ENCODE measurements at regions not wholly inside any gene's neighbourhood (a gene's known extent, or its start where the extent isn't known, plus 50 kb on each side); places are given as distances from the start of the nearest gene placed in this dataset.

DNA sequence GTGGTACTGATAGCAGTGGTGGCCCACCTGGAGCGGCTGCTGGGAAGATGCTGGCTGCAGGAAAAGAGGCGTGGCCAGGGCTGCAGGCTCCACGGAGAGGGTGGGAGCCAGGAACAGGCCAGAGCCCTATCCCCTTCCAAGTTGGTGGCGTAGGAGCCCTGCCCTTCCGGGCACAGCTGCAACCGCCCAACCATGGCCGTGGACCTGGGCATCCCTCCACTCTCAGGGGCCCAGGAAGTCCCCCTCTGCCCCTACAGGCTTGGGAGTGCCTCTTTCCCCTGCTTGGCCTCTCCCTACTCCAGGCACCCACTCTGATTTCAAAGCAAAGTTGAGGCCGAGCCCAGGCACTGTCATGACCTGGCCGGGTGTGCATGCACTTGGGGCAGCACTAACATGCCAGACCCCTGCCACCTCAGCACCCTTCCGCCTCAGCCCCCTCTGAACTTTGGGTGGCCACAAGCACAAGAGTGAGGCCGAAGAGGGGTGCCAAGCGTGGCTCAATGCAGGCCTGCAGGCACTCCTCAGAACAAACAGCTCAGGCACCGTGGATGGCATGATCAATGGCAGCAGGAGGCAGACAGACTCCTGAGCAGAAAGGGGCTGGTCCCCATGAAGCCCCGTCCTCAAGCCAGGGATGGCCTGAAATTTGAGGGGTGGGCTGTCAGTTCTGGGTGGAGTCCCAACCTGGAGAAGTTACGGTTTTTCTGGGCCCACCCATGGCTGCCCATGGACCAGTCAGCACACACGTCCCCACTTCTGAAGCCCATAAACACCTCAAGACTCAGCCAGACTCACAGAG, 164.9 kb upstream of the PRNP start:
- 37% methylated on average over 11 of the region's 16 CpGs for WGBS (ENCODE audit: low lambda C conversion rate)
- H2AFZ ChIP-seq (ENCODE audit: low read depth) = no peak overlapping the region

More for the DNA sequence above, 164.9 kb upstream of the PRNP start:
- Histone ChIP-seq H3K9me3 (no peaks in the 10 kb centered on the region), H3K36me3 (replicated peaks in 1 of 2; ENCODE audit: control insufficient read depth in 1 of 2, insufficient read depth in 2 of 2, low read length in 1 of 2) (no peaks in the 10 kb centered on the region), H3K4me2 (no peak overlapping the region), H3F3A (replicated peaks; ENCODE audit: insufficient read depth) (no peaks in the 10 kb centered on the region), H3K9me2 (no peaks in the 10 kb centered on the region), H3K4me3 (ENCODE audit: low read depth in 2 of 2, low read length in 1 of 2) (no peak overlapping the region), H3K27ac (ENCODE audit: low read depth in 2 of 2, low read length in 1 of 2) (no peak overlapping the region), H3K4me1 (ENCODE audit: control insufficient read depth in 1 of 2, insufficient read depth in 2 of 2, low read depth in 1 of 2, low read length in 1 of 2) (no peaks in the 10 kb centered on the region; a peak in 1 of 4 replicates), H4K20me1 (ENCODE audit: insufficient read depth) (no peaks in the 10 kb centered on the region), H3K27me3 (ENCODE audit: insufficient read depth) (no peaks in the 10 kb centered on the region), H3K9ac (no peak overlapping the region), H3K79me2 (ENCODE audit: insufficient read depth) (no peaks in the 10 kb centered on the region)
- no peak for DNase-seq
- TF ChIP-seq REST (IDR thresholded peaks at IDR 0.05; ENCODE audit: low read depth, low read length) = no peak
- no peak for TF ChIP-seq GATA2 (CRISPR knock-in tag; IDR thresholded peaks at IDR 0.05)
- TF ChIP-seq EZH2phosphoT487 (IDR thresholded peaks at IDR 0.05; ENCODE audit: borderline replicate concordance, low read depth) = no peak
- no peak for TF ChIP-seq RFX5 (IDR thresholded peaks at IDR 0.05; ENCODE audit: low read length)
- TF ChIP-seq EP300 (IDR thresholded peaks at IDR 0.05; ENCODE audit: borderline replicate concordance in 1 of 2, low read depth in 1 of 2, low read length in 1 of 2) = no peak
- TF ChIP-seq ELF1 (IDR thresholded peaks at IDR 0.05) = no peak
- no peak for TF ChIP-seq YY1 (IDR thresholded peaks at IDR 0.05; ENCODE audit: low read depth)
- TF ChIP-seq, protein P1, sequence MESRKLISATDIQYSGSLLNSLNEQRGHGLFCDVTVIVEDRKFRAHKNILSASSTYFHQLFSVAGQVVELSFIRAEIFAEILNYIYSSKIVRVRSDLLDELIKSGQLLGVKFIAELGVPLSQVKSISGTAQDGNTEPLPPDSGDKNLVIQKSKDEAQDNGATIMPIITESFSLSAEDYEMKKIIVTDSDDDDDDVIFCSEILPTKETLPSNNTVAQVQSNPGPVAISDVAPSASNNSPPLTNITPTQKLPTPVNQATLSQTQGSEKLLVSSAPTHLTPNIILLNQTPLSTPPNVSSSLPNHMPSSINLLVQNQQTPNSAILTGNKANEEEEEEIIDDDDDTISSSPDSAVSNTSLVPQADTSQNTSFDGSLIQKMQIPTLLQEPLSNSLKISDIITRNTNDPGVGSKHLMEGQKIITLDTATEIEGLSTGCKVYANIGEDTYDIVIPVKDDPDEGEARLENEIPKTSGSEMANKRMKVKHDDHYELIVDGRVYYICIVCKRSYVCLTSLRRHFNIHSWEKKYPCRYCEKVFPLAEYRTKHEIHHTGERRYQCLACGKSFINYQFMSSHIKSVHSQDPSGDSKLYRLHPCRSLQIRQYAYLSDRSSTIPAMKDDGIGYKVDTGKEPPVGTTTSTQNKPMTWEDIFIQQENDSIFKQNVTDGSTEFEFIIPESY (IDR thresholded peaks at IDR 0.05; ENCODE audit: borderline replicate concordance, low read depth) = no peak
- no peak for TF ChIP-seq RAD21 (IDR thresholded peaks at IDR 0.05; ENCODE audit: low read length)
- TF ChIP-seq, protein P2, sequence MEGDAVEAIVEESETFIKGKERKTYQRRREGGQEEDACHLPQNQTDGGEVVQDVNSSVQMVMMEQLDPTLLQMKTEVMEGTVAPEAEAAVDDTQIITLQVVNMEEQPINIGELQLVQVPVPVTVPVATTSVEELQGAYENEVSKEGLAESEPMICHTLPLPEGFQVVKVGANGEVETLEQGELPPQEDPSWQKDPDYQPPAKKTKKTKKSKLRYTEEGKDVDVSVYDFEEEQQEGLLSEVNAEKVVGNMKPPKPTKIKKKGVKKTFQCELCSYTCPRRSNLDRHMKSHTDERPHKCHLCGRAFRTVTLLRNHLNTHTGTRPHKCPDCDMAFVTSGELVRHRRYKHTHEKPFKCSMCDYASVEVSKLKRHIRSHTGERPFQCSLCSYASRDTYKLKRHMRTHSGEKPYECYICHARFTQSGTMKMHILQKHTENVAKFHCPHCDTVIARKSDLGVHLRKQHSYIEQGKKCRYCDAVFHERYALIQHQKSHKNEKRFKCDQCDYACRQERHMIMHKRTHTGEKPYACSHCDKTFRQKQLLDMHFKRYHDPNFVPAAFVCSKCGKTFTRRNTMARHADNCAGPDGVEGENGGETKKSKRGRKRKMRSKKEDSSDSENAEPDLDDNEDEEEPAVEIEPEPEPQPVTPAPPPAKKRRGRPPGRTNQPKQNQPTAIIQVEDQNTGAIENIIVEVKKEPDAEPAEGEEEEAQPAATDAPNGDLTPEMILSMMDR (IDR thresholded peaks at IDR 0.05) = no peak
- no peak for TF ChIP-seq GABPA (IDR thresholded peaks at IDR 0.05; ENCODE audit: low read depth)
- TF ChIP-seq SMC3 (IDR thresholded peaks at IDR 0.05; ENCODE audit: low read depth, low read length) = no peak
- TF ChIP-seq FOXJ3 (CRISPR knock-in tag; IDR thresholded peaks at IDR 0.05) = no peak
- TF ChIP-seq NRF1 (IDR thresholded peaks at IDR 0.05; ENCODE audit: low read depth, low read length) = no peak
- no peak for TF ChIP-seq TAF1 (IDR thresholded peaks at IDR 0.05; ENCODE audit: borderline replicate concordance, low read depth, low read length)
- TF ChIP-seq, protein P3, sequence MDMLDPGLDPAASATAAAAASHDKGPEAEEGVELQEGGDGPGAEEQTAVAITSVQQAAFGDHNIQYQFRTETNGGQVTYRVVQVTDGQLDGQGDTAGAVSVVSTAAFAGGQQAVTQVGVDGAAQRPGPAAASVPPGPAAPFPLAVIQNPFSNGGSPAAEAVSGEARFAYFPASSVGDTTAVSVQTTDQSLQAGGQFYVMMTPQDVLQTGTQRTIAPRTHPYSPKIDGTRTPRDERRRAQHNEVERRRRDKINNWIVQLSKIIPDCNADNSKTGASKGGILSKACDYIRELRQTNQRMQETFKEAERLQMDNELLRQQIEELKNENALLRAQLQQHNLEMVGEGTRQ (IDR thresholded peaks at IDR 0.05; ENCODE audit: borderline replicate concordance, low read depth, low read length) = no peak
- CTCF ChIA-PET = no interaction called here
- POLR2A ChIA-PET = no interaction called here

All from SK-N-SH (cell line).